ENCODE measurements at regions not wholly inside any gene's neighbourhood (a gene's known extent, or its start where the extent isn't known, plus 50 kb on each side); places are given as distances from the start of the nearest gene placed in this dataset.

DNA sequence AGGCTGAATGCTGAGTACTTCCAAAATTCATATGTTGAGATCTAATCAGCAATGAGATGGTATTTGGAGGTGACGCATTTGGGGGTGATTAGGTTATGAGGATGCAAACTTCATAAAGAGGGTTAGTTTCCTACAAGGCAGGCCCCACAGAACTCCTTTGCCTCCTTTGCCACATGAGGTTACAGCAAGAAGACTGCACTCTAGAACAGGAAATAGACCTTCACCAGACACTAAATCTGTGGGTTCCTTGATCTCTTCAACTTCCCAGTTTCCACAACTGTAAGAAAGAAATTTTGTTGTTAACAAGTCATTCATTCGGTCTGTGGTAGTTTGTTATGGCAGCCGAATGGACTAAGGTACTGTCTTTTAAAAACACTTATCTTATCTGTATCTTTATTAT lies 681.9 kb upstream of the HS3ST1 start:
- no peak overlapping the region for H3K4me2 ChIP-seq (ENCODE audit: insufficient read depth in 1 of 2, low read depth in 2 of 2, low read length in 2 of 2)
- H3K79me2 ChIP-seq (ENCODE audit: control insufficient read depth in 1 of 2, insufficient read depth in 2 of 2, low read length in 2 of 2): no peaks in the 10 kb centered on the region
- CTCF ChIA-PET (ENCODE audit: partially characterized antibody): no interaction called here
- no peak overlapping the region for H4K91ac ChIP-seq (replicated peaks; ENCODE audit: insufficient read length, low read length)
- no peaks in the 10 kb centered on the region for H3K79me1 ChIP-seq (ENCODE audit: low read depth, low read length)
- peaks cover 3% of the 10 kb centered on the region in 2 experiments; a peak in 2 of 4 replicates for H3K9me3 ChIP-seq (ENCODE audit: insufficient read depth in 2 of 2, low read depth in 1 of 2, low read length in 1 of 2)
- H3K56ac ChIP-seq (replicated peaks; ENCODE audit: insufficient read length, low read depth, low read length): no peak overlapping the region
- H2AFZ ChIP-seq (ENCODE audit: low read length): no peak overlapping the region
- no peaks in the 10 kb centered on the region for H4K20me1 ChIP-seq (replicated peaks in 1 of 2; ENCODE audit: control insufficient read depth in 1 of 2, insufficient read depth in 2 of 2, low read length in 2 of 2)
- WGBS, 2 experiments (ENCODE audit: extremely low coverage in 1 of 2, insufficient coverage in 1 of 2, insufficient read length in 1 of 2, insufficient replicate concordance in 2 of 2, low coverage in 1 of 2, low lambda C conversion rate in 2 of 2, missing lambda C conversion rate in 1 of 2): 91% methylated on average over 3 of the region's 3 CpGs; no CpG with 5 or more reads in 1 of the 2 experiments
- H2BK120ac ChIP-seq (replicated peaks; ENCODE audit: low read depth, low read length): no peak overlapping the region
- no peak for FAIRE-seq
- H3K36me3 ChIP-seq (ENCODE audit: control insufficient read depth in 2 of 4, insufficient read depth in 4 of 4, low read length in 3 of 4): no peaks in the 10 kb centered on the region
- H2AK5ac ChIP-seq (ENCODE audit: low read depth, low read length): no peak overlapping the region
- H3K27ac ChIP-seq (ENCODE audit: low read depth, low read length): no peak overlapping the region
- H2BK20ac ChIP-seq (ENCODE audit: low read length): no peak overlapping the region
- H2BK15ac ChIP-seq (ENCODE audit: low read length): no peak overlapping the region
- H3K23me2 ChIP-seq (ENCODE audit: low read depth, low read length): no peaks in the 10 kb centered on the region
- no peaks in the 10 kb centered on the region for H3K4me1 ChIP-seq (replicated peaks in 1 of 4; ENCODE audit: control insufficient read depth in 3 of 4, insufficient read depth in 4 of 4, low read length in 3 of 4)
- H2BK5ac ChIP-seq (ENCODE audit: low read depth, low read length): no peak overlapping the region
- no peak overlapping the region for H3K9ac ChIP-seq (replicated peaks in 1 of 4; ENCODE audit: extremely low read depth in 1 of 4, low read depth in 3 of 4, low read length in 3 of 4)
- no peak for DNase-seq (ENCODE audit: low read depth in 1 of 2, low spot score in 2 of 2)
- H3K4ac ChIP-seq (replicated peaks; ENCODE audit: insufficient read length, low read depth, low read length): no peak overlapping the region
- POLR2A ChIA-PET (ENCODE audit: partially characterized antibody): no interaction called here
- no peak overlapping the region for H2BK12ac ChIP-seq (ENCODE audit: low read depth, low read length)
- H3K18ac ChIP-seq (ENCODE audit: extremely low read depth, low read length): no peak overlapping the region
- H3K14ac ChIP-seq (ENCODE audit: insufficient read length): no peak overlapping the region
- H3K23ac ChIP-seq (ENCODE audit: insufficient read length): no peak overlapping the region
- no peak overlapping the region for H4K8ac ChIP-seq (ENCODE audit: extremely low read depth, insufficient read depth, low read length)
- H3K4me3 ChIP-seq (ENCODE audit: extremely low read depth in 1 of 4, insufficient read depth in 2 of 4, low read depth in 3 of 4, low read length in 4 of 4): no peak overlapping the region
- H4K5ac ChIP-seq (ENCODE audit: insufficient read length, low read depth, low read length): no peak overlapping the region
- H3K27me3 ChIP-seq (replicated peaks in 1 of 4; ENCODE audit: control insufficient read depth in 3 of 4, extremely low read depth in 1 of 4, insufficient read depth in 3 of 4, low read length in 3 of 4): no peaks in the 10 kb centered on the region
- TF ChIP-seq POU5F1 (IDR thresholded peaks at IDR 0.05; ENCODE audit: low read depth, low read length) (no peak), CREB1 (IDR thresholded peaks at IDR 0.05) (no peak), ASH2L (IDR thresholded peaks at IDR 0.05; ENCODE audit: low read length) (no peak), TEAD4 (IDR thresholded peaks at IDR 0.05; ENCODE audit: low read depth, low read length) (no peak), POLR2A (IDR thresholded peaks at IDR 0.05; ENCODE audit: control extremely low read depth in 1 of 2, low read depth in 2 of 2, low read length in 2 of 2) (no peak)
- TF ChIP-seq, protein P1, sequence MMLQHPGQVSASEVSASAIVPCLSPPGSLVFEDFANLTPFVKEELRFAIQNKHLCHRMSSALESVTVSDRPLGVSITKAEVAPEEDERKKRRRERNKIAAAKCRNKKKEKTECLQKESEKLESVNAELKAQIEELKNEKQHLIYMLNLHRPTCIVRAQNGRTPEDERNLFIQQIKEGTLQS (IDR thresholded peaks at IDR 0.05; ENCODE audit: insufficient read depth, low read depth, low read length): no peak
